ENCODE measurements at regions not wholly inside any gene's neighbourhood (a gene's known extent, or its start where the extent isn't known, plus 50 kb on each side); places are given as distances from the start of the nearest gene placed in this dataset.

- DNase-seq, result no peak
Measured at GRCh38 chr3:105210141-105210540, 156.6 kb upstream of the ALCAM start.

GRCh38 chr3:105214590-105214989 lies 152.1 kb upstream of the ALCAM start:
- no peak for DNase-seq

GRCh38 chr3:105222568-105223093 lies 144.1 kb upstream of the ALCAM start:
- DNase-seq, result no peak

GRCh38 chr3:105223815-105224214 lies 142.9 kb upstream of the ALCAM start:
- DNase-seq, result no peak

GRCh38 chr3:105228696-105229095 lies 138.0 kb upstream of the ALCAM start:
- no peak for DNase-seq

GRCh38 chr3:105232553-105232952 lies 134.2 kb upstream of the ALCAM start:
- no peak for DNase-seq

GRCh38 chr3:105233010-105233409 lies 133.7 kb upstream of the ALCAM start:
- DNase-seq, result no peak

GRCh38 chr3:105235221-105235620 lies 131.5 kb upstream of the ALCAM start:
- no peak for DNase-seq

GRCh38 chr3:105235785-105236184 lies 130.9 kb upstream of the ALCAM start:
- DNase-seq, result no peak

GRCh38 chr3:105238367-105238766 lies 128.3 kb upstream of the ALCAM start:
- DNase-seq, result no peak

- DNase-seq, result no peak
Measured at GRCh38 chr3:105243076-105243475, 123.6 kb upstream of the ALCAM start.

GRCh38 chr3:105246536-105246935 lies 120.2 kb upstream of the ALCAM start:
- DNase-seq, result no peak

GRCh38 chr3:105253225-105253624 lies 113.5 kb upstream of the ALCAM start:
- DNase-seq, result no peak

- no peak for DNase-seq
Measured at GRCh38 chr3:105254154-105254553, 112.6 kb upstream of the ALCAM start.

- no peak for DNase-seq
Measured at GRCh38 chr3:105255350-105255749, 111.4 kb upstream of the ALCAM start.

- no peak for DNase-seq
Measured at GRCh38 chr3:105259496-105259895, 107.2 kb upstream of the ALCAM start.

- DNase-seq, result no peak
Measured at GRCh38 chr3:105260385-105260784, 106.3 kb upstream of the ALCAM start.

- DNase-seq, result no peak
Measured at GRCh38 chr3:105274536-105274935, 92.2 kb upstream of the ALCAM start.

GRCh38 chr3:105274958-105275357 lies 91.8 kb upstream of the ALCAM start:
- no peak for DNase-seq

- no peak for DNase-seq
Measured at GRCh38 chr3:105277656-105278055, 89.1 kb upstream of the ALCAM start.

- no peak for DNase-seq
Measured at GRCh38 chr3:105278688-105279087, 88.0 kb upstream of the ALCAM start.

- DNase-seq, result no peak
Measured at GRCh38 chr3:105281989-105282388, 84.7 kb upstream of the ALCAM start.

GRCh38 chr3:105284876-105285275 lies 81.8 kb upstream of the ALCAM start:
- DNase-seq, result no peak

- no peak for DNase-seq
Measured at GRCh38 chr3:105285653-105286241, 81.0 kb upstream of the ALCAM start.

GRCh38 chr3:105293441-105293840 lies 73.3 kb upstream of the ALCAM start:
- no peak for DNase-seq

Measured in activated gamma-delta T cell treated with Interleukin-2 at 50 U/mL for 16 hours (primary cell).